ENCODE measurements at regions not wholly inside any gene's neighbourhood (a gene's known extent, or its start where the extent isn't known, plus 50 kb on each side); places are given as distances from the start of the nearest gene placed in this dataset.

DNA sequence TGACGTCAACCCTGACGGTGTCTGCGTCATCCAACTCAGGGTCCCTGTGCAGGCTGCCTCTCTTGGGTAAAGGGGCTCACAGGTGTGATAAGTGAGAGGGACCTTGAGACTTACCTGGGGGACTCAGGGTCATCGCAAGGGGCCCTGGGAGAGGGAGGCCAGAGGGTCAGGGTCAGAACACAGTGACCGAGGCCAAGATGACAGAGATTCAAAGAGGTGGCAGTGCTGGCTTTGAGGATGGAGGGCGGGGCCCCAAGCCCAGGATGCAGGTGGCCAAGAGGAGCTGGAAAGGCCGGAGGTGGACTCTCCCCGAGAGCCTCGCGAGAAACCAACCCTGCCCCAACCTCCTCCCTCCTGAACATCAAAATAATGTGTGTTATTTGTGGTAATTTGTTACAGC is 165.2 kb upstream of the PPP2R2D start:
- DNase-seq (ENCODE audit: low spot score) = no peak

- no peak for DNase-seq (ENCODE audit: low spot score)
Measured at GRCh38 chr10:131736321-131736980, 164.4 kb upstream of the PPP2R2D start.

DNA sequence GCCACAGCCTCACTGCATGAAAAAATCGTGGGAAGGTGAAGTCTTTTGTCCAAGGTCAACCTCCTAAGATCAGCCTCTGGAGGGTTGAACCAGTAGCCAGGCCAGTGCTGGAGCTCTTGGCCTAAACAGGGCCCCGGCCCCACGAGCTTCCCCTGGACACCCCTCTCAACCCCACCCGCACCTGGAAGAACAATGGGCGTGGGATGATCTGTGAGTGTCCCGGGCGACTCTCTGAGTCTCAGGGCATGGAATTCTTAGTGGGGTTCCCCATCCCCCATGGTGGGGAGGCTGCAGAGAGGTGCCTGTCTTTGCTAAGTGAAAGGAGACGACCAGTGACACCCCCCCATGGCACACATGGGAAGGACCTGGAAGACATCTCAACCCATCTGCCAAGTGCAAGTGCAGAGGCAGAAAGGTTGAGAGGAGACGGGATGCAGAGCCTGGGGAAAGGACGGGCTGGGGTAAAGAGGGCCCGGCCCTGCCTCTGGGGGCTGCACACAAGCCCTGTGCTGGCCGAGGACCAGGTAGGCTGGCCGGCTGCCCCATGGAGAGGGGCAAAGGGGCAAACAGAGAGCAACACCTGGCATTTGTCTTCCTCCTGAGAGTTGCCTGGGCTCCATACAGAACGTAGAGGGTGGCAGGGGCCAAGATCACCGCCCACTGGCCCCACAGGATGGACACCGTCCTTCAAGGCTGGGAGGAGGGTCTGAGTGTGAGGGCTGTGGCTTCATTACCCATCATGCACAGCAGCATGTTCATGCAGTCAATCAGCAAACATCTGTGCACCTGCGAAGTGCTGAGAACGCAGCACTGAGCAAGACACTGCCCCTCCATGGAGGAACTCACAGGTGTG is 163.0 kb upstream of the PPP2R2D start:
- no peak for DNase-seq (ENCODE audit: low spot score)

DNA sequence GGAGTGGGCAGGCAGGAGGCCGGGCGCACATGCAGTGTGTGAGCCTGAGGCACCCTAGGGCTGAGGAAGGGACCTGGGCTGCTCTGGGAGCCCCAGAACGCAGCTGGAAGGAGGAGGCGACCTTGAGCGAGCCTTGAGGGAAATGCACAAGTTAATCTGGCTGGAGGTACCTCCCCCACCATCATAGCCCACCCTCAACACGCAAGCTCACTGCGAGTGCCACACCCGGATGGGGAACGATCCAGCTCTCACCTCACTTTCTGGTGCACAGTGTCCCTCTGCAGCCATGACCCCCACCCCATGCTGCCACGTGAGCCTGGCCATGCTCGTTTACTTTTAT is 162.4 kb upstream of the PPP2R2D start:
- no peak for DNase-seq (ENCODE audit: low spot score)

GRCh38 chr10:131739206-131739605 is 161.6 kb upstream of the PPP2R2D start:
- no peak for DNase-seq (ENCODE audit: low spot score)

DNA sequence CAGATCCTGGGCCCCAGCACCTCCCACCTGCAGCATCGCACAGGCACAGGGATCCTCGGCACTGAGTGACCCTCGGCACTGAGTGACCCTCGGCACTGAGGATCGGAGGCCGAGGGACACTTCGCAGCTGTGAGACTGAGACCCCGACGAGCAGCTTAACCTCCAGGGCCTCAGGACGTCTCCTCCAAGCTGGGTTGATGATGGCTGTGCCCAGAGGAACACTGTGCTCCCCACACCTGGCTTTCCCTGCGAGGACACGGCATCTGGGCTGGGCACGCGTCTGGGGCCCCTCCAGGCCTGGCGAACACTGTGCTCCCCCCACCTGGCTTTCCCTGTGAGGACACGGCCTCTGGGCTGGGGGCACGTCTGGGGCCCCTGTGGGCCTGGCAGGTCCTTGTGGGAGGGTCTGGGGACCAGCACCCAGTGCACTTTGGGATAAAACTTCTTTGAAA is 158.3 kb upstream of the PPP2R2D start:
- DNase-seq (ENCODE audit: low spot score) = no peak

DNA sequence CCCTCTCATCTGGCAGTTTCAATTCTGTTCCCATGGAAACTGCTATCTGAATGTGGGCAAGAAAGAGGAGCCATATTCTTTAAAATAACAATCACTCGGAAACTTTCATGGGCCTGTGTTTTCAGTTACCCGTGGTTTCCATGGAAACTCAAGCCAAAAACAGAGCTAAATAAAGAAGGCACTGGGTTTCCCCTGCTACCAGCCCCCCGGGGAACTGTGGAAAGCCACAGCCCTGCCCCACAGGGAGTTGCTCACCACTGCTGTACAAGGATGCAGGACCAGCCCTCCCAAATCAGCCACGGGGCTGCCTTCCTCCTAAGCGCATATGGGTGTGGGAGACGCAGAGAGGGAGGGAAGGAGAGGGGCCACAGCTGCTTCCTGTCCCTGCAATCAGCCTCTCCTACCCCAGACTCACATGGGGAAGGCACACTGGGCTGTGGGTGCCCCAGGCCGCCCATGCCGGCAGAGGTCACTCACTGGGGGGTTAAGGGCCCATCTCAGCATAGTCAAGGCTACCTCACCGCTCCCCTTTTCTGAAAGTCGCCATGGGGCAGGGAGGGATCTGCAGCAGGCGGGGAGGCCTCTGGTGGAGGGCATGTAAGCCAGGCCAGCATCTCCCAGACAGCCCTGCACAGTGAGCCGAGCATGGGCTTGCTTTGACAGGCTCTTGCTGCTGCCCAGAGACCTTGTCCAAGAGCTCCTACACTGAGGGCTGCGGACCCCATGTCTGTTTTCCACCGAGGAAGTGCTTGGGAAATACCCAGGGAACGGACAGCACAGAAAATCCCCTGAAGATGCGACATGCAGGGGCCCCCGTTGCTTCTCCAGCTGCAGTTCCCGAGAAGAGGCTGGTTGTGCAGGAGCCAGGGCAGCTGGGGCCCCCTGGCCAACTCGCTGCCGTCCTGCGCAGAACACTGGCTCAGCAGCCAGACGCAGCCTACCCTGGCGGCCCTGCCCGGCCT is 157.3 kb upstream of the PPP2R2D start:
- no peak for DNase-seq (ENCODE audit: low spot score)

DNA sequence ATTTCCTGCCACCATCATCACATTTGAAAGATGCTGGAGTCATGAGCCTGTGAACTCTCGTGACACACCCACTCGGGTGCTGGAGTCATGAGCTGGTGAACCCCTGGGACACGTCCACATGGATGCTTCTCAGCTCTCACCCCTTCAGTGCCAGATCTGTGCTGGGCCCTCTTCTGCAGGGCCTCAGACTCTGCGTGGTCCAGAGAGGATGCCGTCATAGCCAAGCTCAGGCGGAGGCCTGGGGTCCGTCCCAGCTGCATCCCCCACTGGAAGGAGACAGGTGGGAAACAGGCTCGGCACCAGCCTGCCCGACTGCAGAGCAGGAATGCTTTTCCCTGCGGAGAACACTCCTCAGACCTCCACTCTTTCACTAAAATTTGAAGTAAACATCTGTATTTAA is 156.5 kb upstream of the PPP2R2D start:
- DNase-seq (ENCODE audit: low spot score) = no peak

DNA sequence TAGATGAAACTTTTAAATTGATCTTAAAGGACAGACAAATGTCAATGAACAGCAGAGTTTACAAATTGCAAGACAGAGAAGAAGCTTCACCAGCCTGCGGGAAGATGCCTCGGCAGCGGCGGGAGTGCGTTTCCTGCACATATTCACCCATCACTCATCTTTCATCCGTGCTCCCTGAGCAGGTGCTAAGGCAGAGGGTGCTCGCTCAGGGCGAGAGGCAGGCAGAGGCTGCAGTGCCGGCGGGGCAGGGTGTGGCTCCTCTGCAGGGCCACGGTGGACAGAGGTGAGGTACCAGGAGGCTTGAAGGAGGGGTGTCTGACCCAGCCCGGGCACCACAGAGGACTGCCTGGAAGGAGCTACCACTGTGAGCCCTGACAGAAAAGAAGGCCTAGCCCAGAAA is 155.2 kb upstream of the PPP2R2D start:
- no peak for DNase-seq (ENCODE audit: low spot score)

DNA sequence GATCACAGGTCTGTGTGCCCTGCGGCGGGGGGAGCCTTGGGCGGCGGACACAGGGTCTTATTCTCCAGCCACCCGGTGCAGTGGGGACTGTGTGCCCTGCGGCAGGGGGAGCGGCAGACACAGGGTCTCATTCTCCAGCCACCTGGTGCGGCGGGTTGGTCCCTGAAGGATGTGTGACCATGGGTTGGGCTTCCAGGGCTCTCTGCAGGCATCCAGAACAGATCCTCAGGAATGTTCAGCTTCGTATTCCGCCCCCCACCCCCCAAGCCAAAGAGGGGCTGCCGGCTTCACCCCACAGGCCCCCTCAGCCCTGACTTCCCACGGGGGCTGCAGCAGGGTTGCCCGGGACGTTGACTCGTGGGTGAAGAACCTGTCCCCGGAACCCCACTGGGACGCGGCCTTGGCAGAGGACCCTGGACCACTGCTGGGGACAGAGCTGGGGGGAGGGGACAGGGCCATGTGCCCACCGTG is 154.5 kb upstream of the PPP2R2D start:
- DNase-seq (ENCODE audit: low spot score) = no peak

- DNase-seq (ENCODE audit: low spot score) = no peak
Measured at GRCh38 chr10:131746785-131747184, 154.0 kb upstream of the PPP2R2D start.

DNA sequence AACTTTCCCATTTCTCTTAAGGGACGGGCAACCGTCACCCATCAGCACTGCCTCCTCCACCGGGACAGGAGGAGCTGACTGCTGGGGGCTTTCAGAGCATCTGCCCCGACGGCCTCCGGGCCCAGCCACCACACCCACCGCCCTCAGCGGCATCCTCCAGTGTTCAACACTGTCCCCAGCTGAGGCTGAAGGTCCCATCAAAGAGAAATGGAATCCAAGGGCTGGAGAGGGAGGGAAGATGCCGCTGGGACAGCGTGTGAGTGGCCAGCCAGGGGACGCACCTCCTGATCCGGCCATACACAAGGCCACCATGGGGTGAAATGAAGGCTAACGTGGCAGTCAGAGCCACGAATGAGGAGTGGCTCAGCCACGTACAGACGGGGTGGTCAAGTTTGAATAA is 153.6 kb upstream of the PPP2R2D start:
- DNase-seq (ENCODE audit: low spot score) = no peak

DNA sequence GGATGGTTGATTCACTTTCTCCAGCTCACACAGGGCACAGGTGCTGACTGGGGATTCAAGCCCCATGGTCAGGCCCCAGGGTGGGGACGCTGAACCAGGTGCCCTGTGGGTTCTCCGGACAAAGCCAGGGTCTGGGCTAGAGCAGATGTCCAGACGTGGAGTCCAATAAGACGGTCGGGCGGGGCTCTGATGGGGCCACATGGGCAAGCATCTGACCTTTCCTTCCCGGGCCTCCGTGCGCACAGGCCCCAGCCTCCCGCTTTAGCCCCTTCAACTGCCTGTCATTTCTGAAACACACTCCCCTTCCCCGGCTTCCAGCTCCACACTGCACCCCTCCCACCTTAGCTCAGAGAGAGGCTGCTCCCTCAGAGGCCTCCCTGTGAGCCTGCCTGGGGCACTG is 153.0 kb upstream of the PPP2R2D start:
- DNase-seq (ENCODE audit: low spot score) = no peak

DNA sequence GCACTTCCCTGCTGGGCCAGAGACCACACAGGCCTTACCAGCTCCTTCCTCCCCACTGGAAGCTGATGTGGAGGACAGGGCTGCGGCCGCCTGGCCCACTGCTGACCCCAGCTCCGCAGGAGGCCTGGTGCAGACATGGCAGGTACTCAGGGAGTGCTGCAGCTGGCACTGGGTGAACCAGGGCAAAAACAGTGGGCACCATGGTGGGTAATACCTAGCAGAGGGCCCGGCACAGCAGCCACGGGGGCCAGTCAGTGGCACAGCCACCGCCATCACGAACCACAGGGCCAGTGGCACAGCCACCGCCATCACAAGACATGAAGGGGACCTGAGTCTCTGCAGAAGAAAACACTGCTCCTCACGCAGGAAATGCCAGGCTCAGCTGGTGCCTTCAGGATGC is 152.6 kb upstream of the PPP2R2D start:
- DNase-seq (ENCODE audit: low spot score) = no peak

GRCh38 chr10:131748831-131749766 is 151.7 kb upstream of the PPP2R2D start:
- DNase-seq (ENCODE audit: low spot score) = peak; percentile 5

- DNase-seq (ENCODE audit: low spot score) = no peak
Measured at GRCh38 chr10:131749767-131750142, 151.1 kb upstream of the PPP2R2D start.

DNA sequence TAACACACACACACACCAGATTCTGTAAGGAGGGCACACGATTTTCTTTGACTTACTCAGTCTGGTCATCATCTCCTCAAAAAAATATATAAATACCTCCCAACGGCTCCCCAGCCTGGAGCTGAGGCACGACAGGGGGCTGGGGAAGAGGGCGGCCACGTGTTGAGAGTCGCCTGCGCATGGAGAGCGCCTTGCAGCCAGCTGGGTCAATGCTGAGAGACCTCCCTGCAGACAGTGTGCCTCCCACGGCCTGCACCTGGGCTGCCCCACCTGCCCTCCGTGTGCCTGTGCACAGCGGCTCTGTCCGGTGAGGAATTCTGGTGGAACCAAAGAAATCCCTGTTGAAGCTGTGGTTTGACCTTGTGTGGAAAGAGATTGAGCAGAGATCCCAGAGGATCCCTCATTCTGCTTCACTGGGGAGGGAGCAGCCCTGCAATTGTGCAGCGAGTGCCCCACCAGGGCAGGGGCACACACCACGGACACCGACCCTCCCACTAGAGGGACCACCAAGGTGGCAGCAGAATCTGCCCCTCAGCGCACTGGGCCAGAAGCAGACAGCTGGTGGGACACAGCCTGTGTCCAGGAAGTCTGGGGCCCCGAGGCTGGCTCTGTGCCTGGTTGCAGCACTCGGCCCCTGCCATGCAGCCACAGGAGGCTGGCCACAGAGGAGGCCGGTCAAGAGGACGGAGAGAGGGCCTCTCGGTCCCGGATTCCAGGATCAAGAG is 150.5 kb upstream of the PPP2R2D start:
- DNase-seq (ENCODE audit: low spot score) = no peak

DNA sequence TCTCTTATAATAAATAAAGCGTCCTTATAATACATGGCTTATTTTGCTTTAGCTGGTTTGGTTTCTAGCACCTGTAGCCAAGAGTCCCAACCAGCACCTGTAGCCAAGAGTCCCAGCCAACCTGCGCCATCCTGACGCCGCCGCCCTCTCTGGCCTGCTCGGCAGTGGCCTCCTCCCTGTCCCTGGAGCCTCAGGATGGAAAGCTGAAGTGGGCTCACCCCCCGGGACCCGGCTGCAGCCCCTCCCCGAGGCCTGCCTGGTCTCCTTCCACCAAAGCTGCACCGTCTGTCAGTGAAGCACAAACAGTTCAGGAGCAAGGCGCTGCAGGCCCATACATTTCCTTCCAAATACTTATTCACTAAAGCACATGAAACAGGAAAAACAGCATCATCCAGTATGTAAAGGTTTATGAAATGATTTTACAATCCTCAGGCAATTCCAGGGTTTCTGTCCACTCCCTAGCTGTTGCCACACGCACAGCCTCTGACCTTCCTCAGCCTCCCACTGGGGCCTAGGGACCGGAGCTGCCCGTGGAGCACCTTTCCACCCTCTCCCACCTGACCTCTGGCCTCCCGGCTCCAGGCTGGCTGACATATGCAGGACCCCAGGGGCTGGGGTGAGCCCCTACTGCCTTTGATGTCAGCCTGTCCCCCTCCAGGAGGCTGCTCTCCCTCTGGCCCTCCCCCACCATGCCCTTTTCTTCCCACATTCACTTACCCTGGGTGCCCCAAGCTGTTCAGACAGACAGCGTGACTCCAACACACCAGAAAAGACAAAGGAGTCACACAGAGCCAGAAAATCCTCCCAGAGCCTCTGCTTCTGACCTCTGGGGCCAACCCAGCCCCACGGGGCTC is 149.6 kb upstream of the PPP2R2D start:
- DNase-seq (ENCODE audit: low spot score) = no peak

All from kidney tubule cell (primary cell).